GM12878 (cell line): ENCODE measurements at regions not wholly inside any gene's neighbourhood (a gene's known extent, or its start where the extent isn't known, plus 50 kb on each side); places are given as distances from the start of the nearest gene placed in this dataset.

Experiments used
- ATAC-seq: fragments of 200-7000 bp; cut with Tn5 transposase; 3 replicates; pipeline ENCODE4 v1.9.1; 2020; ENCODE audit warnings: mild to moderate bottlenecking, moderate library complexity
- BruUV-seq: library from RNA; stranded (reverse); fragments of 400-500 nt; replicated peaks from 2 replicates; lab custom pipeline; 2021; lab: Mats Ljungman, UMichigan
- CTCF ChIA-PET: fragments of 300-600 bp; sonication (Branson Sonifier 250); formaldehyde crosslinking; extraction: SDS; loops from one replicate; lab custom pipeline; 2021; ENCODE audit warnings: inconsistent platforms; lab: Yijun Ruan, JAX
- POLR2A ChIA-PET: fragments of 350-600 bp; formaldehyde crosslinking; extraction: SDS; loops from one replicate; lab custom pipeline; 2021; ENCODE audit warnings: inconsistent platforms; lab: Charles Lee
- RAD21 ChIA-PET: fragments of 300-600 bp; sonication (Branson Sonifier 250); formaldehyde crosslinking; loops from one replicate; lab custom pipeline; 2023; ENCODE audit warnings: antibody characterized with exemption; ENCODE audit not compliant: unreplicated experiment; lab: Charles Lee
- SMC1A ChIA-PET: fragments of 300-600 bp; sonication (Branson Sonifier 250); formaldehyde crosslinking; loops from one replicate; lab custom pipeline; 2023; ENCODE audit not compliant: unreplicated experiment, uncharacterized antibody; lab: Charles Lee
- DNase-seq: peaks from one replicate; pipeline ENCODE4 v3.0.0-alpha.2; 2011; ENCODE audit warnings: low read depth, low spot score
- FAIRE-seq: peaks from 3 replicates; lab custom pipeline; 2011; peaks lifted over from hg19 to GRCh38; lab: Jason Lieb, UNC
- H2AFZ ChIP-seq: 2 replicates; pipeline ENCODE4 v1.6.0; 2011; ENCODE audit warnings: low read depth, low read length, control low read depth; ENCODE audit not compliant: control insufficient read depth
- H3K27ac ChIP-seq: 2 replicates; pipeline ENCODE4 v1.5.1; 2011; ENCODE audit warnings: control low read depth; ENCODE audit not compliant: control insufficient read depth, insufficient read depth
- H3K27me3 ChIP-seq, 2 experiments: replicated peaks in 1 of 2; 2 replicates each; pipeline versions ENCODE4 v1.6.0 to v1.6.1; 2011; ENCODE audit warnings: low read length in 1 of 2; ENCODE audit not compliant: control insufficient read depth in 2 of 2, insufficient read depth in 2 of 2
- H3K36me3 ChIP-seq, 2 experiments: 2 replicates each; pipeline ENCODE4 v1.5.1; 2011; ENCODE audit warnings: low read length in 1 of 2; ENCODE audit not compliant: control insufficient read depth in 2 of 2, insufficient read depth in 2 of 2
- H3K4me1 ChIP-seq: 2 replicates; pipeline ENCODE4 v1.6.1; 2011; ENCODE audit warnings: mild to moderate bottlenecking, low read length, moderate library complexity, mixed read lengths; ENCODE audit not compliant: control insufficient read depth, insufficient read depth
- H3K4me2 ChIP-seq: 2 replicates; pipeline ENCODE4 v1.6.0; 2011; ENCODE audit warnings: control low read depth; ENCODE audit not compliant: control insufficient read depth, insufficient read depth
- H3K4me3 ChIP-seq: fragments of 200-600 bp; sonication (generic); 2 replicates; pipeline ENCODE4 v1.5.1; 2016
- H3K79me2 ChIP-seq: 2 replicates; pipeline ENCODE4 v1.6.0; 2011; ENCODE audit warnings: low read length; ENCODE audit not compliant: control insufficient read depth, insufficient read depth
- H3K9ac ChIP-seq: 2 replicates; pipeline ENCODE4 v1.8.0; 2011; ENCODE audit warnings: low read length, control low read depth, mixed read lengths; ENCODE audit not compliant: control insufficient read depth, insufficient read depth
- H3K9me3 ChIP-seq: replicated peaks from 3 replicates; pipeline ENCODE4 v1.5.1; 2011; ENCODE audit warnings: mild to moderate bottlenecking, low read length; ENCODE audit not compliant: control insufficient read depth, insufficient read depth
- H4K20me1 ChIP-seq: 2 replicates; pipeline ENCODE4 v1.6.0; 2011; ENCODE audit not compliant: control insufficient read depth, insufficient read depth
- CREB1 ChIP-seq: IDR thresholded peaks from 2 replicates; pipeline ENCODE4 v1.6.1; 2012; ENCODE audit warnings: low read depth, mild to moderate bottlenecking, inconsistent platforms
- RELA ChIP-seq: fragments of 450-650 bp; IDR thresholded peaks from 2 replicates; pipeline ENCODE4 v1.8.0; 2014; ENCODE audit warnings: borderline replicate concordance; ENCODE audit not compliant: partially characterized antibody
- ZBED1 ChIP-seq: IDR thresholded peaks from 2 replicates; pipeline ENCODE4 v1.6.1; 2016; ENCODE audit warnings: borderline replicate concordance
- ZNF384 ChIP-seq: IDR thresholded peaks from 2 replicates; pipeline ENCODE4 v1.6.1; 2012; ENCODE audit warnings: low read depth, mild to moderate bottlenecking, low read length, improper control_type of control experiment, borderline replicate concordance
- WGBS: methylation state at CpG from one replicate; pipeline ENCODE4 v1.1.6; 2016; ENCODE audit warnings: low lambda C conversion rate; ENCODE audit not compliant: insufficient replicate concordance, insufficient coverage; ENCODE audit errors: missing lambda C conversion rate; 5-methylcytosine and 5-hydroxymethylcytosine counted together
- in situ Hi-C: fragments of 300-500 bp; cut with MboI; formaldehyde crosslinking; loops from 9 replicates; pipeline ENCODE4 v1.14.3; 2018; ENCODE audit warnings: mixed read lengths
- intact Hi-C: fragments of 100-400 bp; cut with micrococcal nuclease; formaldehyde crosslinking; loops from one replicate; pipeline ENCODE4 v1.14.2; 2022; ENCODE audit not compliant: unreplicated experiment
- TF ChIP-seq, protein P1 (sequence below): fragments of 450-650 bp; formaldehyde crosslinking; IDR thresholded peaks from 2 replicates; pipeline ENCODE4 v1.4.0; 2020; ENCODE audit warnings: mild to moderate bottlenecking, moderate library complexity

DNA sequence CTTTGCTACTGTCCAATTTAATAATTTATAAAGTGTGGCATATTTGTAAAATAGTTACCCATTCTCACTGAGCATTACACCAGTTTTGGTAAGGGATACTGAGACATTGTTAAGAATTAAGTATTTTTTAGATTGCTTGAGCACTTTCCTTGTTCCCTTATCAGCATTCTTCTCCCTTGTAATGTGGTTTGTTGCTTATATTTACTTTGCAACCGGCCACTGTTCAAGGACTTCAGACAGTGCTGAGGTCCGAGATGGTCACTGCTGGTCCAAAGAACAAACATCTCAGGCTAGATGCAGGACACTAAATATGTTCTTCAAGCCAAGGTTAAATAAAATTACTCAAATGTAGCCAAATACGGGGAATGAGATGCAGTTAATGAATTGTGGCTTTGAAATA is 161.4 kb downstream of the TM9SF2 start:
- no peak overlapping the region for H3K27ac ChIP-seq
- no peak overlapping the region for H3K4me3 ChIP-seq
- CTCF ChIA-PET: interaction anchor here (0.6 kb wide), 1 partner anchor 423 kb away, joined by 3 read pairs; no protein-coding TSS in a partner anchor
- H2AFZ ChIP-seq: no peak overlapping the region
- no peaks in the 10 kb centered on the region for H3K9me3 ChIP-seq
- no peaks in the 10 kb centered on the region for H4K20me1 ChIP-seq
- BruUV-seq: no TSS peak
- in situ Hi-C loops: no loop called here
- DNase-seq (no peak), ATAC-seq (no peak), FAIRE-seq (no peak)
- H3K9ac ChIP-seq: no peak overlapping the region
- POLR2A ChIA-PET: no interaction called here
- RAD21 ChIA-PET: no interaction called here
- no peaks in the 10 kb centered on the region for H3K4me1 ChIP-seq
- no peak for TF ChIP-seq ZNF384
- TF ChIP-seq RELA: no peak
- TF ChIP-seq CREB1: no peak
- no peak for TF ChIP-seq ZBED1
- TF ChIP-seq, protein P1, sequence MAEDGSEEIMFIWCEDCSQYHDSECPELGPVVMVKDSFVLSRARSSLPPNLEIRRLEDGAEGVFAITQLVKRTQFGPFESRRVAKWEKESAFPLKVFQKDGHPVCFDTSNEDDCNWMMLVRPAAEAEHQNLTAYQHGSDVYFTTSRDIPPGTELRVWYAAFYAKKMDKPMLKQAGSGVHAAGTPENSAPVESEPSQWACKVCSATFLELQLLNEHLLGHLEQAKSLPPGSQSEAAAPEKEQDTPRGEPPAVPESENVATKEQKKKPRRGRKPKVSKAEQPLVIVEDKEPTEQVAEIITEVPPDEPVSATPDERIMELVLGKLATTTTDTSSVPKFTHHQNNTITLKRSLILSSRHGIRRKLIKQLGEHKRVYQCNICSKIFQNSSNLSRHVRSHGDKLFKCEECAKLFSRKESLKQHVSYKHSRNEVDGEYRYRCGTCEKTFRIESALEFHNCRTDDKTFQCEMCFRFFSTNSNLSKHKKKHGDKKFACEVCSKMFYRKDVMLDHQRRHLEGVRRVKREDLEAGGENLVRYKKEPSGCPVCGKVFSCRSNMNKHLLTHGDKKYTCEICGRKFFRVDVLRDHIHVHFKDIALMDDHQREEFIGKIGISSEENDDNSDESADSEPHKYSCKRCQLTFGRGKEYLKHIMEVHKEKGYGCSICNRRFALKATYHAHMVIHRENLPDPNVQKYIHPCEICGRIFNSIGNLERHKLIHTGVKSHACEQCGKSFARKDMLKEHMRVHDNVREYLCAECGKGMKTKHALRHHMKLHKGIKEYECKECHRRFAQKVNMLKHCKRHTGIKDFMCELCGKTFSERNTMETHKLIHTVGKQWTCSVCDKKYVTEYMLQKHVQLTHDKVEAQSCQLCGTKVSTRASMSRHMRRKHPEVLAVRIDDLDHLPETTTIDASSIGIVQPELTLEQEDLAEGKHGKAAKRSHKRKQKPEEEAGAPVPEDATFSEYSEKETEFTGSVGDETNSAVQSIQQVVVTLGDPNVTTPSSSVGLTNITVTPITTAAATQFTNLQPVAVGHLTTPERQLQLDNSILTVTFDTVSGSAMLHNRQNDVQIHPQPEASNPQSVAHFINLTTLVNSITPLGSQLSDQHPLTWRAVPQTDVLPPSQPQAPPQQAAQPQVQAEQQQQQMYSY (CRISPR knock-in tag): no peak
- H3K36me3 ChIP-seq: no peaks in the 10 kb centered on the region
- 89% methylated on average over 3 of the region's 3 CpGs for WGBS
- intact Hi-C loops: no loop called here
- no peaks in the 10 kb centered on the region for H3K27me3 ChIP-seq
- no peak overlapping the region for H3K4me2 ChIP-seq
- H3K79me2 ChIP-seq: no peaks in the 10 kb centered on the region
- SMC1A ChIA-PET: no interaction called here
